ENCODE measurements at regions not wholly inside any gene's neighbourhood (a gene's known extent, or its start where the extent isn't known, plus 50 kb on each side); places are given as distances from the start of the nearest gene placed in this dataset.

- TF ChIP-seq CTCF (conservative IDR thresholded peaks at IDR 0.05; ENCODE audit: low read length), result no peak
Measured at GRCh38 chr2:145820651-145821050, 1300.7 kb upstream of the ZEB2 start.

GRCh38 chr2:145818890-145819504 lies 1299.1 kb upstream of the ZEB2 start:
- DNase-seq (ENCODE audit: low read depth), result no peak
- no peak overlapping the region for H3K4me3 ChIP-seq (ENCODE audit: low read length)
- no peak for TF ChIP-seq CTCF (conservative IDR thresholded peaks at IDR 0.05; ENCODE audit: low read length)

More at GRCh38 chr2:145820651-145821050, 1300.7 kb upstream of the ZEB2 start:
- no peak for DNase-seq (ENCODE audit: low read depth)
- no peak overlapping the region for H3K4me3 ChIP-seq (ENCODE audit: low read length)

- DNase-seq (ENCODE audit: low read depth), result no peak
Measured at GRCh38 chr2:145815933-145816332, 1296.0 kb upstream of the ZEB2 start.

GRCh38 chr2:145813481-145813880 lies 1293.6 kb upstream of the ZEB2 start:
- no peak overlapping the region for H3K4me3 ChIP-seq (ENCODE audit: low read length)
- DNase-seq (ENCODE audit: low read depth), result no peak
- TF ChIP-seq CTCF (conservative IDR thresholded peaks at IDR 0.05; ENCODE audit: low read length), result no peak

More at GRCh38 chr2:145815933-145816332, 1296.0 kb upstream of the ZEB2 start:
- H3K4me3 ChIP-seq (ENCODE audit: low read length), result no peak overlapping the region
- no peak for TF ChIP-seq CTCF (conservative IDR thresholded peaks at IDR 0.05; ENCODE audit: low read length)

GRCh38 chr2:145812165-145812554 lies 1292.2 kb upstream of the ZEB2 start:
- no peak for TF ChIP-seq CTCF (conservative IDR thresholded peaks at IDR 0.05; ENCODE audit: low read length)
- no peak overlapping the region for H3K4me3 ChIP-seq (ENCODE audit: low read length)
- no peak for DNase-seq (ENCODE audit: low read depth)

GRCh38 chr2:145811276-145812164 lies 1291.6 kb upstream of the ZEB2 start:
- DNase-seq (ENCODE audit: low read depth), result no peak
- no peak overlapping the region for H3K4me3 ChIP-seq (ENCODE audit: low read length)
- TF ChIP-seq CTCF (conservative IDR thresholded peaks at IDR 0.05; ENCODE audit: low read length), result no peak

GRCh38 chr2:145807968-145808367 lies 1288.0 kb upstream of the ZEB2 start:
- peak; percentile 10 for DNase-seq (ENCODE audit: low read depth)
- no peak for TF ChIP-seq CTCF (conservative IDR thresholded peaks at IDR 0.05; ENCODE audit: low read length)
- no peak overlapping the region for H3K4me3 ChIP-seq (ENCODE audit: low read length)
